Caki2 (cell line): ENCODE measurements at regions not wholly inside any gene's neighbourhood (a gene's known extent, or its start where the extent isn't known, plus 50 kb on each side); places are given as distances from the start of the nearest gene placed in this dataset.
"Not testable (repeated sequence)": the region's sequence is repeated elsewhere in the genome, so short reads cannot be mapped to it uniquely, and the experiment has no call there.

ENCODE experiments used
- DNase-seq: peaks from one replicate; pipeline ENCODE4 v3.0.0-alpha.2; 2015; ENCODE audit warnings: low read depth
- in situ Hi-C: cut with HindIII; loops from 2 replicates; pipeline ENCODE4 v1.10.0; 2016; ENCODE audit warnings: low sequenced_read_pairs, low pct_unique_long_range_greater_than_20kb, mixed read lengths

- no peak for DNase-seq
- in situ Hi-C loops = no loop called here
Measured at GRCh38 chr11:29657709-29658108, 359.1 kb downstream of the KCNA4 start.

- in situ Hi-C loops = no loop called here
- DNase-seq = no peak
Measured at GRCh38 chr11:29656597-29656996, 360.2 kb downstream of the KCNA4 start.

- in situ Hi-C loops = no loop called here
Measured at GRCh38 chr11:29645373-29645772, 371.5 kb downstream of the KCNA4 start.

GRCh38 chr11:29641201-29641600 lies 375.6 kb downstream of the KCNA4 start:
- in situ Hi-C loops = no loop called here
- no peak for DNase-seq

More at GRCh38 chr11:29645373-29645772, 371.5 kb downstream of the KCNA4 start:
- no peak for DNase-seq

- in situ Hi-C loops = no loop called here
- no peak for DNase-seq
Measured at GRCh38 chr11:29634744-29635143, 382.1 kb downstream of the KCNA4 start.

GRCh38 chr11:29634244-29634643 lies 382.6 kb downstream of the KCNA4 start:
- in situ Hi-C loops = no loop called here
- DNase-seq = no peak

GRCh38 chr11:29629286-29629685 lies 387.5 kb downstream of the KCNA4 start:
- in situ Hi-C loops = no loop called here
- no peak for DNase-seq

- DNase-seq = no peak
- in situ Hi-C loops = no loop called here
Measured at GRCh38 chr11:29628609-29629008, 388.2 kb downstream of the KCNA4 start.

GRCh38 chr11:29627541-29627940 lies 389.3 kb downstream of the KCNA4 start:
- no peak for DNase-seq
- in situ Hi-C loops = no loop called here

- in situ Hi-C loops = no loop called here
- DNase-seq = no peak
Measured at GRCh38 chr11:29623144-29623722, 393.6 kb downstream of the KCNA4 start.

GRCh38 chr11:29616611-29617010 lies 400.2 kb downstream of the KCNA4 start:
- no peak for DNase-seq
- in situ Hi-C loops = no loop called here

GRCh38 chr11:29612423-29612822 lies 404.4 kb downstream of the KCNA4 start:
- in situ Hi-C loops = no loop called here
- no peak for DNase-seq

GRCh38 chr11:29606330-29607031 lies 410.3 kb downstream of the KCNA4 start:
- DNase-seq = no peak
- in situ Hi-C loops = no loop called here

GRCh38 chr11:29600151-29600575 lies 416.7 kb downstream of the KCNA4 start:
- in situ Hi-C loops, DNase-seq: not testable (repeated sequence)

GRCh38 chr11:29584342-29584741 lies 432.5 kb downstream of the KCNA4 start:
- DNase-seq = no peak
- in situ Hi-C loops = no loop called here

GRCh38 chr11:29578806-29579205 lies 438.0 kb downstream of the KCNA4 start:
- no peak for DNase-seq
- in situ Hi-C loops = no loop called here

- no peak for DNase-seq
Measured at GRCh38 chr11:29564486-29564885, 452.3 kb downstream of the KCNA4 start.

GRCh38 chr11:29562183-29562582 lies 454.6 kb downstream of the KCNA4 start:
- no peak for DNase-seq
- in situ Hi-C loops = no loop called here

More at GRCh38 chr11:29564486-29564885, 452.3 kb downstream of the KCNA4 start:
- in situ Hi-C loops = no loop called here

GRCh38 chr11:29553990-29554389 lies 462.8 kb downstream of the KCNA4 start:
- no peak for DNase-seq
- in situ Hi-C loops = no loop called here
